Right cardiac atrium (tissue), 5 donors: ENCODE measurements at regions not wholly inside any gene's neighbourhood (a gene's known extent, or its start where the extent isn't known, plus 50 kb on each side); places are given as distances from the start of the nearest gene placed in this dataset.

ENCODE experiments used
- ATAC-seq, 2 donors: fragments of 200-7000 bp; cut with Tn5 transposase; one replicate each; pipeline versions ENCODE4 v1.8.0 to v1.9.1; 2020; ENCODE audit warnings: moderate library complexity in 2 of 2, mild to moderate bottlenecking in 1 of 2
- DNase-seq, 3 donors: peaks; one replicate each; pipeline ENCODE4 v3.0.0-alpha.2; 2020
- H3K27ac ChIP-seq: one replicate; pipeline ENCODE4 v1.5.1; 2013; ENCODE audit warnings: mild to moderate bottlenecking, low read length, control low read depth, moderate library complexity
- H3K27me3 ChIP-seq: one replicate; pipeline ENCODE4 v1.6.1; 2013; ENCODE audit not compliant: control insufficient read depth, insufficient read depth
- H3K4me1 ChIP-seq: one replicate; pipeline ENCODE4 v1.6.1; 2013; ENCODE audit warnings: low read length; ENCODE audit not compliant: control insufficient read depth, insufficient read depth
- H3K4me3 ChIP-seq: one replicate; pipeline ENCODE4 v1.5.1; 2013; ENCODE audit warnings: low read length, control low read depth
- H3K9me3 ChIP-seq: one replicate; pipeline ENCODE4 v1.6.1; 2013; ENCODE audit warnings: low read length; ENCODE audit not compliant: control insufficient read depth
- WGBS: extraction: QIAGEN DNeasy Blood & Tissue Kit; methylation state at CpG from one replicate; pipeline ENCODE4 v1.1.7; 2013; 5-methylcytosine and 5-hydroxymethylcytosine counted together
- intact Hi-C, 4 donors: fragments of 100-400 bp; cut with DNase I; formaldehyde crosslinking; loops; one replicate each; pipeline versions ENCODE4 v1.11.0 to v1.14.0; 2022 to 2023
- donor health status: healthy with polysubstance abuse.
- donor health status: DM: no; HTN: yes; CAD: no.
- donor health status: DM: no; HTN: no; CAD: no.
- donor health status: DM: no; HTN: yes; CAD: no; lungs with severe emphysema.
- donor health status: DM: yes; HTN: yes; CAD: no.

- Histone ChIP-seq H3K4me1 (no peaks in the 10 kb centered on the region), H3K4me3 (no peak overlapping the region), H3K27ac (no peak overlapping the region), H3K27me3 (no peaks in the 10 kb centered on the region), H3K9me3 (peaks cover 2% of the 10 kb centered on the region)
- WGBS = 83% methylated on average over 4 of the region's 4 CpGs
- ATAC-seq (no peak), DNase-seq (no peak)
- intact Hi-C loops = no loop called here
Measured at GRCh38 chr5:35336230-35336629, 105.9 kb upstream of the PRLR start.

- WGBS = 82% methylated on average over 4 of the region's 4 CpGs
- Histone ChIP-seq H3K9me3 (peaks cover 2% of the 10 kb centered on the region), H3K4me3 (no peak overlapping the region), H3K27me3 (no peaks in the 10 kb centered on the region), H3K27ac (no peak overlapping the region), H3K4me1 (no peaks in the 10 kb centered on the region)
- no peak for DNase-seq
- no peak for ATAC-seq
- intact Hi-C loops = no loop called here
Measured at GRCh38 chr5:35335752-35336151, 105.5 kb upstream of the PRLR start.

- ATAC-seq (peak in 1 of 2 donors; percentile 69), DNase-seq (no peak)
- H3K4me1 ChIP-seq = no peaks in the 10 kb centered on the region
- intact Hi-C loops = no loop called here
- no peaks in the 10 kb centered on the region for H3K27me3 ChIP-seq
- H3K4me3 ChIP-seq = no peak overlapping the region
- no peak overlapping the region for H3K27ac ChIP-seq
- 62% methylated on average over 3 of the region's 3 CpGs for WGBS
- H3K9me3 ChIP-seq = no peaks in the 10 kb centered on the region
Measured at GRCh38 chr5:35333366-35333765, 103.1 kb upstream of the PRLR start.

GRCh38 chr5:35331956-35332950 lies 102.0 kb upstream of the PRLR start:
- no peak overlapping the region for H3K27ac ChIP-seq
- DNase-seq (peak in 1 of 3 donors; percentile 44), ATAC-seq (peak in 1 of 2 donors; percentile 54)
- no peaks in the 10 kb centered on the region for H3K4me1 ChIP-seq
- H3K4me3 ChIP-seq = no peak overlapping the region
- intact Hi-C loops = no loop called here
- no peaks in the 10 kb centered on the region for H3K9me3 ChIP-seq
- H3K27me3 ChIP-seq = no peaks in the 10 kb centered on the region
- WGBS = 67% methylated on average over 8 of the region's 8 CpGs

- 89% methylated on average over 3 of the region's 3 CpGs for WGBS
- DNase-seq = no peak
- intact Hi-C loops = no loop called here
Measured at GRCh38 chr5:35325836-35326235, 95.5 kb upstream of the PRLR start.

GRCh38 chr5:35324679-35325078 lies 94.4 kb upstream of the PRLR start:
- ATAC-seq (peak in 1 of 2 donors; percentile 16), DNase-seq (no peak)
- Histone ChIP-seq H3K27ac (no peak overlapping the region), H3K4me1 (no peaks in the 10 kb centered on the region), H3K4me3 (no peak overlapping the region), H3K27me3 (no peaks in the 10 kb centered on the region), H3K9me3 (no peaks in the 10 kb centered on the region)
- 84% methylated on average over 6 of the region's 6 CpGs for WGBS
- intact Hi-C loops = no loop called here

More at GRCh38 chr5:35325836-35326235, 95.5 kb upstream of the PRLR start:
- ATAC-seq = no peak
- Histone ChIP-seq H3K27ac (no peak overlapping the region), H3K4me3 (no peak overlapping the region), H3K4me1 (no peaks in the 10 kb centered on the region), H3K9me3 (no peaks in the 10 kb centered on the region), H3K27me3 (no peaks in the 10 kb centered on the region)

- Histone ChIP-seq H3K4me1 (no peaks in the 10 kb centered on the region), H3K4me3 (no peak overlapping the region), H3K9me3 (no peaks in the 10 kb centered on the region), H3K27me3 (no peaks in the 10 kb centered on the region), H3K27ac (no peak overlapping the region)
- 81% methylated on average over 4 of the region's 4 CpGs for WGBS
- peak in 1 of 2 donors; percentile 40 for ATAC-seq
- intact Hi-C loops = no loop called here
- peak in 1 of 3 donors; percentile 30 for DNase-seq
Measured at GRCh38 chr5:35324201-35324600, 93.9 kb upstream of the PRLR start.

GRCh38 chr5:35320029-35320428 lies 89.7 kb upstream of the PRLR start:
- H3K9me3 ChIP-seq = no peaks in the 10 kb centered on the region
- H3K4me1 ChIP-seq = no peaks in the 10 kb centered on the region
- H3K27me3 ChIP-seq = no peaks in the 10 kb centered on the region
- intact Hi-C loops = no loop called here
- WGBS = 92% methylated on average over 3 of the region's 3 CpGs
- no peak overlapping the region for H3K4me3 ChIP-seq
- ATAC-seq (no peak), DNase-seq (no peak)
- no peak overlapping the region for H3K27ac ChIP-seq

GRCh38 chr5:35319333-35320002 lies 89.2 kb upstream of the PRLR start:
- Histone ChIP-seq H3K4me3 (no peak overlapping the region), H3K9me3 (no peaks in the 10 kb centered on the region), H3K27me3 (no peaks in the 10 kb centered on the region), H3K27ac (no peak overlapping the region), H3K4me1 (no peaks in the 10 kb centered on the region)
- DNase-seq (peak; percentile 65 to 80 (median 73)), ATAC-seq (no peak)
- intact Hi-C loops = no loop called here
- WGBS = 60% methylated on average over 4 of the region's 4 CpGs

- DNase-seq = no peak
- Histone ChIP-seq H3K4me3 (no peak overlapping the region), H3K27me3 (no peaks in the 10 kb centered on the region), H3K4me1 (no peaks in the 10 kb centered on the region), H3K9me3 (no peaks in the 10 kb centered on the region), H3K27ac (no peak overlapping the region)
- ATAC-seq = no peak
- intact Hi-C loops = no loop called here
- 84% methylated on average over 2 of the region's 2 CpGs for WGBS
Measured at GRCh38 chr5:35317586-35317985, 87.3 kb upstream of the PRLR start.

- ATAC-seq (no peak), DNase-seq (no peak)
- WGBS = 92% methylated on average over 4 of the region's 4 CpGs
- intact Hi-C loops = no loop called here
- Histone ChIP-seq H3K27me3 (no peaks in the 10 kb centered on the region), H3K4me3 (no peak overlapping the region), H3K27ac (no peak overlapping the region), H3K4me1 (no peaks in the 10 kb centered on the region), H3K9me3 (no peaks in the 10 kb centered on the region)
Measured at GRCh38 chr5:35316611-35317274, 86.5 kb upstream of the PRLR start.
